Upper lobe of left lung (tissue), 6 donors: ENCODE measurements at regions not wholly inside any gene's neighbourhood (a gene's known extent, or its start where the extent isn't known, plus 50 kb on each side); places are given as distances from the start of the nearest gene placed in this dataset.

Experiments used
- ATAC-seq, 2 donors: fragments of 200-7000 bp; cut with Tn5 transposase; one replicate each; pipeline ENCODE4 v1.9.1; 2022; ENCODE audit warnings: mild to moderate bottlenecking in 2 of 2, moderate library complexity in 2 of 2; ENCODE audit not compliant: low FRiP score in 2 of 2
- DNase-seq, 2 donors: peaks; one replicate each; pipeline ENCODE4 v3.0.0-alpha.2; 2019 to 2020
- H3K27ac ChIP-seq, 4 donors: fragments of 200-600 bp; sonication (generic); one replicate each; pipeline ENCODE4 v1.5.1; 2016 to 2019
- H3K27me3 ChIP-seq, 4 donors: fragments of 200-600 bp; sonication (generic); one replicate each; pipeline ENCODE4 v1.5.1; 2017 to 2019
- H3K36me3 ChIP-seq, 4 donors: fragments of 200-600 bp; sonication (generic); one replicate each; pipeline ENCODE4 v1.5.1; 2016 to 2019
- H3K4me1 ChIP-seq, 4 donors: fragments of 200-600 bp; sonication (generic); one replicate each; pipeline ENCODE4 v1.5.1; 2018 to 2019
- H3K4me3 ChIP-seq, 4 donors: fragments of 200-600 bp; sonication (generic); one replicate each; pipeline ENCODE4 v1.5.1; 2017 to 2019; ENCODE audit warnings: mild to moderate bottlenecking in 2 of 4, moderate library complexity in 1 of 4
- H3K9me3 ChIP-seq, 4 donors: fragments of 200-600 bp; sonication (generic); one replicate each; pipeline ENCODE4 v1.5.1; 2018 to 2019
- CTCF ChIP-seq, 6 experiments: fragments of 450-650 bp in 4 of 6; fragments of 200-600 bp in 2 of 6; sonication (generic) in 2 of 6; IDR thresholded peaks; one replicate each; pipeline ENCODE4 v1.5.1; 2016 to 2019; ENCODE audit warnings: antibody characterized with exemption in 6 of 6
- EP300 ChIP-seq, 4 donors: sonication (generic); formaldehyde crosslinking; IDR thresholded peaks; one replicate each; pipeline ENCODE4 v1.5.1; 2017; ENCODE audit warnings: antibody characterized with exemption in 4 of 4, control low read depth in 2 of 4
- POLR2A ChIP-seq, 4 donors: fragments of 450-650 bp; IDR thresholded peaks; one replicate each; pipeline ENCODE4 v1.5.1; 2016 to 2017; ENCODE audit warnings: antibody characterized with exemption in 4 of 4, mild to moderate bottlenecking in 2 of 4
- POLR2AphosphoS5 ChIP-seq, 2 donors: sonication (generic); formaldehyde crosslinking; IDR thresholded peaks; one replicate each; pipeline ENCODE4 v1.5.1; 2017; ENCODE audit warnings: antibody characterized with exemption in 2 of 2
- WGBS, 2 donors: methylation state at CpG; one replicate each; pipeline ENCODE4 v1.1.5; 2017 to 2018; 5-methylcytosine and 5-hydroxymethylcytosine counted together
- donor health status: DM: no; HTN: no; CAD: no; lungs with moderate emphysema.
- donor health status: DM: no; HTN: yes; CAD: no; lungs with severe emphysema.

- Histone ChIP-seq H3K4me3 (no peak overlapping the region), H3K27ac (no peak overlapping the region), H3K27me3 (no peaks in the 10 kb centered on the region), H3K9me3 (no peaks in the 10 kb centered on the region), H3K36me3 (no peaks in the 10 kb centered on the region), H3K4me1 (peaks cover 8 to 16% (median 11%) of the 10 kb centered on the region in 4 donors)
- DNase-seq (no peak), ATAC-seq (no peak)
- TF ChIP-seq POLR2A (IDR thresholded peaks at IDR 0.05) (no peak), POLR2AphosphoS5 (IDR thresholded peaks at IDR 0.05) (no peak), CTCF (IDR thresholded peaks at IDR 0.05) (no peak), EP300 (IDR thresholded peaks at IDR 0.05) (no peak)
- 89 to 92% methylated on average over 2 of the region's 2 CpGs for WGBS, 2 donors
Measured at GRCh38 chr15:95125803-95126202, 894.4 kb downstream of the MCTP2 start.

- Histone ChIP-seq H3K36me3 (no peaks in the 10 kb centered on the region), H3K4me3 (no peak overlapping the region), H3K27ac (no peak overlapping the region), H3K27me3 (no peaks in the 10 kb centered on the region), H3K9me3 (no peaks in the 10 kb centered on the region), H3K4me1 (peaks cover 12 to 17% (median 16%) of the 10 kb centered on the region in 4 donors)
- TF ChIP-seq POLR2AphosphoS5 (IDR thresholded peaks at IDR 0.05) (no peak), EP300 (IDR thresholded peaks at IDR 0.05) (no peak), POLR2A (IDR thresholded peaks at IDR 0.05) (no peak), CTCF (IDR thresholded peaks at IDR 0.05) (no peak)
- 66 to 71% methylated on average over 3 of the region's 3 CpGs for WGBS, 2 donors
- ATAC-seq (no peak), DNase-seq (no peak)
Measured at GRCh38 chr15:95127356-95127755, 896.0 kb downstream of the MCTP2 start.

- WGBS, 2 donors, result 14 to 15% methylated on average over 4 of the region's 4 CpGs
- H3K4me3 ChIP-seq, result no peak overlapping the region
- no peak for ATAC-seq
Measured at GRCh38 chr15:95129574-95129973, 898.2 kb downstream of the MCTP2 start.

GRCh38 chr15:95131131-95131556 lies 899.8 kb downstream of the MCTP2 start:
- H3K36me3 ChIP-seq, result no peaks in the 10 kb centered on the region
- WGBS, 2 donors, result 31 to 37% methylated on average over 5 of the region's 5 CpGs
- peak overlapping the region in 1 of 4 donors; percentile 21 for H3K27ac ChIP-seq
- no peak overlapping the region for H3K4me3 ChIP-seq
- H3K9me3 ChIP-seq, result no peaks in the 10 kb centered on the region
- no peaks in the 10 kb centered on the region for H3K27me3 ChIP-seq
- peaks cover 15 to 29% (median 19%) of the 10 kb centered on the region in 4 donors for H3K4me1 ChIP-seq
- DNase-seq, result no peak
- ATAC-seq, result peak in 1 of 2 donors; percentile 61
- TF ChIP-seq EP300 (IDR thresholded peaks at IDR 0.05) (peak in 1 of 4 donors; percentile 58), POLR2AphosphoS5 (IDR thresholded peaks at IDR 0.05) (peak; percentile 75 to 81), POLR2A (IDR thresholded peaks at IDR 0.05) (no peak)

More at GRCh38 chr15:95129574-95129973, 898.2 kb downstream of the MCTP2 start:
- Histone ChIP-seq H3K36me3 (no peaks in the 10 kb centered on the region), H3K9me3 (no peaks in the 10 kb centered on the region), H3K27ac (peak overlapping the region in 1 of 4 donors; percentile 51), H3K27me3 (no peaks in the 10 kb centered on the region), H3K4me1 (peaks cover 12 to 22% (median 17%) of the 10 kb centered on the region in 4 donors)
- DNase-seq, result no peak
- no peak for TF ChIP-seq CTCF (IDR thresholded peaks at IDR 0.05)
- no peak for TF ChIP-seq POLR2A (IDR thresholded peaks at IDR 0.05)
- TF ChIP-seq POLR2AphosphoS5 (IDR thresholded peaks at IDR 0.05), result no peak
- no peak for TF ChIP-seq EP300 (IDR thresholded peaks at IDR 0.05)

- ATAC-seq, result no peak
- no peak for TF ChIP-seq CTCF (IDR thresholded peaks at IDR 0.05)
- no peak for TF ChIP-seq POLR2AphosphoS5 (IDR thresholded peaks at IDR 0.05)
- TF ChIP-seq EP300 (IDR thresholded peaks at IDR 0.05), result no peak
- no peak for TF ChIP-seq POLR2A (IDR thresholded peaks at IDR 0.05)
- Histone ChIP-seq H3K9me3 (no peaks in the 10 kb centered on the region), H3K27ac (no peak overlapping the region), H3K4me3 (no peak overlapping the region), H3K27me3 (no peaks in the 10 kb centered on the region), H3K4me1 (peaks cover 11 to 26% (median 18%) of the 10 kb centered on the region in 4 donors), H3K36me3 (no peaks in the 10 kb centered on the region)
- 81 to 84% methylated on average over 1 of the region's 1 CpG for WGBS, 2 donors
- DNase-seq, result no peak
Measured at GRCh38 chr15:95132774-95133173, 901.4 kb downstream of the MCTP2 start.
